ENCODE measurements at regions not wholly inside any gene's neighbourhood (a gene's known extent, or its start where the extent isn't known, plus 50 kb on each side); places are given as distances from the start of the nearest gene placed in this dataset.

- Histone ChIP-seq H2AFZ (no peak overlapping the region), H3K4me1 (no peaks in the 10 kb centered on the region), H3K4me2 (ENCODE audit: low read length) (no peak overlapping the region), H3K4me3 (ENCODE audit: low read depth, low read length) (no peak overlapping the region), H3K36me3 (ENCODE audit: control insufficient read depth, insufficient read depth, low read length) (no peaks in the 10 kb centered on the region), H3K79me2 (no peaks in the 10 kb centered on the region), H3K9me3 (ENCODE audit: control insufficient read depth, low read length) (no peaks in the 10 kb centered on the region), H3K27ac (no peak overlapping the region), H3K27me3 (ENCODE audit: control insufficient read depth, insufficient read depth, low read length) (no peaks in the 10 kb centered on the region), H3K9ac (no peak overlapping the region)
- no peak for TF ChIP-seq CTCF (IDR thresholded peaks at IDR 0.05)
Measured at GRCh38 chr14:30333934-30334333, 225.0 kb upstream of the G2E3 start.

- Histone ChIP-seq H3K4me1 (no peaks in the 10 kb centered on the region), H3K27me3 (ENCODE audit: control insufficient read depth, insufficient read depth, low read length) (no peaks in the 10 kb centered on the region), H3K27ac (no peak overlapping the region), H3K79me2 (no peaks in the 10 kb centered on the region), H3K9ac (no peak overlapping the region), H2AFZ (no peak overlapping the region), H3K4me2 (ENCODE audit: low read length) (no peak overlapping the region), H3K9me3 (ENCODE audit: control insufficient read depth, low read length) (no peaks in the 10 kb centered on the region), H3K4me3 (ENCODE audit: low read depth, low read length) (no peak overlapping the region), H3K36me3 (ENCODE audit: control insufficient read depth, insufficient read depth, low read length) (no peaks in the 10 kb centered on the region)
- no peak for TF ChIP-seq CTCF (IDR thresholded peaks at IDR 0.05)
Measured at GRCh38 chr14:30337456-30337855, 221.5 kb upstream of the G2E3 start.

GRCh38 chr14:30339311-30339901 lies 219.6 kb upstream of the G2E3 start:
- Histone ChIP-seq H3K9me3 (ENCODE audit: control insufficient read depth, low read length) (no peaks in the 10 kb centered on the region), H3K9ac (no peak overlapping the region), H3K4me1 (no peaks in the 10 kb centered on the region), H3K4me3 (ENCODE audit: low read depth, low read length) (no peak overlapping the region), H3K79me2 (no peaks in the 10 kb centered on the region), H2AFZ (no peak overlapping the region), H3K27ac (no peak overlapping the region), H3K27me3 (ENCODE audit: control insufficient read depth, insufficient read depth, low read length) (no peaks in the 10 kb centered on the region), H3K4me2 (ENCODE audit: low read length) (no peak overlapping the region), H3K36me3 (ENCODE audit: control insufficient read depth, insufficient read depth, low read length) (no peaks in the 10 kb centered on the region)
- TF ChIP-seq CTCF (IDR thresholded peaks at IDR 0.05), result no peak

GRCh38 chr14:30340495-30340894 lies 218.5 kb upstream of the G2E3 start:
- Histone ChIP-seq H3K4me3 (ENCODE audit: low read depth, low read length) (no peak overlapping the region), H3K9me3 (ENCODE audit: control insufficient read depth, low read length) (no peaks in the 10 kb centered on the region), H3K79me2 (no peaks in the 10 kb centered on the region), H2AFZ (no peak overlapping the region), H3K36me3 (ENCODE audit: control insufficient read depth, insufficient read depth, low read length) (no peaks in the 10 kb centered on the region), H3K4me2 (ENCODE audit: low read length) (no peak overlapping the region), H3K27me3 (ENCODE audit: control insufficient read depth, insufficient read depth, low read length) (no peaks in the 10 kb centered on the region), H3K4me1 (no peaks in the 10 kb centered on the region), H3K9ac (no peak overlapping the region), H3K27ac (no peak overlapping the region)
- TF ChIP-seq CTCF (IDR thresholded peaks at IDR 0.05), result no peak

- TF ChIP-seq CTCF (IDR thresholded peaks at IDR 0.05), result no peak
- no peak overlapping the region for H2AFZ ChIP-seq
- H3K27ac ChIP-seq, result no peak overlapping the region
- H3K9ac ChIP-seq, result no peak overlapping the region
- no peak overlapping the region for H3K4me2 ChIP-seq (ENCODE audit: low read length)
- no peaks in the 10 kb centered on the region for H3K79me2 ChIP-seq
- no peaks in the 10 kb centered on the region for H3K4me1 ChIP-seq
- no peaks in the 10 kb centered on the region for H3K27me3 ChIP-seq (ENCODE audit: control insufficient read depth, insufficient read depth, low read length)
- no peaks in the 10 kb centered on the region for H3K9me3 ChIP-seq (ENCODE audit: control insufficient read depth, low read length)
- no peak overlapping the region for H3K4me3 ChIP-seq (ENCODE audit: low read depth, low read length)
- H3K36me3 ChIP-seq (ENCODE audit: control insufficient read depth, insufficient read depth, low read length), result no peaks in the 10 kb centered on the region
Measured at GRCh38 chr14:30345511-30345910, 213.4 kb upstream of the G2E3 start.
